Jurkat, Clone E6-1 (cell line): ENCODE measurements at regions not wholly inside any gene's neighbourhood (a gene's known extent, or its start where the extent isn't known, plus 50 kb on each side); places are given as distances from the start of the nearest gene placed in this dataset.

ENCODE experiments used
- DNase-seq: peaks from one replicate; pipeline ENCODE4 v3.0.0-alpha.2; 2011; ENCODE audit warnings: low read depth, low spot score
- H3K4me3 ChIP-seq: 2 replicates; pipeline ENCODE4 v1.5.1; 2011; ENCODE audit warnings: mild to moderate bottlenecking, low read length, control low read depth, moderate library complexity

GRCh38 chr1:198858033-198858432 is 219.2 kb downstream of the PTPRC start:
- DNase-seq: no peak
- no peak overlapping the region for H3K4me3 ChIP-seq

- DNase-seq: no peak
- H3K4me3 ChIP-seq: no peak overlapping the region
Measured at GRCh38 chr1:198860371-198860770, 221.5 kb downstream of the PTPRC start.

GRCh38 chr1:198861636-198862035 is 222.8 kb downstream of the PTPRC start:
- no peak for DNase-seq

GRCh38 chr1:198864695-198865094 is 225.9 kb downstream of the PTPRC start:
- no peak for DNase-seq
- no peak overlapping the region for H3K4me3 ChIP-seq

More at GRCh38 chr1:198861636-198862035, 222.8 kb downstream of the PTPRC start:
- H3K4me3 ChIP-seq: no peak overlapping the region

GRCh38 chr1:198865319-198865718 is 226.5 kb downstream of the PTPRC start:
- H3K4me3 ChIP-seq: no peak overlapping the region
- no peak for DNase-seq

- DNase-seq: no peak
Measured at GRCh38 chr1:198867182-198867581, 228.3 kb downstream of the PTPRC start.

GRCh38 chr1:198873696-198874230 is 234.9 kb downstream of the PTPRC start:
- H3K4me3 ChIP-seq: no peak overlapping the region
- no peak for DNase-seq

More at GRCh38 chr1:198867182-198867581, 228.3 kb downstream of the PTPRC start:
- no peak overlapping the region for H3K4me3 ChIP-seq

- no peak overlapping the region for H3K4me3 ChIP-seq
- no peak for DNase-seq
Measured at GRCh38 chr1:198876371-198876871, 237.6 kb downstream of the PTPRC start.

- H3K4me3 ChIP-seq: no peak overlapping the region
- no peak for DNase-seq
Measured at GRCh38 chr1:198878566-198878965, 239.7 kb downstream of the PTPRC start.

- no peak overlapping the region for H3K4me3 ChIP-seq
- DNase-seq: no peak
Measured at GRCh38 chr1:198879711-198880306, 241.0 kb downstream of the PTPRC start.

- H3K4me3 ChIP-seq: no peak overlapping the region
- DNase-seq: no peak
Measured at GRCh38 chr1:198880397-198880796, 241.6 kb downstream of the PTPRC start.

GRCh38 chr1:198880818-198881597 is 242.2 kb downstream of the PTPRC start:
- DNase-seq: no peak
- H3K4me3 ChIP-seq: no peak overlapping the region

- no peak overlapping the region for H3K4me3 ChIP-seq
Measured at GRCh38 chr1:198883184-198883583, 244.3 kb downstream of the PTPRC start.

GRCh38 chr1:198887866-198888265 is 249.0 kb downstream of the PTPRC start:
- no peak for DNase-seq
- H3K4me3 ChIP-seq: no peak overlapping the region

More at GRCh38 chr1:198883184-198883583, 244.3 kb downstream of the PTPRC start:
- no peak for DNase-seq

GRCh38 chr1:198888379-198888943 is 249.6 kb downstream of the PTPRC start:
- no peak for DNase-seq
- no peak overlapping the region for H3K4me3 ChIP-seq

- no peak for DNase-seq
- H3K4me3 ChIP-seq: no peak overlapping the region
Measured at GRCh38 chr1:198889101-198889500, 250.3 kb downstream of the PTPRC start.

- no peak overlapping the region for H3K4me3 ChIP-seq
- DNase-seq: no peak
Measured at GRCh38 chr1:198889749-198890148, 250.9 kb downstream of the PTPRC start.

- no peak for DNase-seq
- H3K4me3 ChIP-seq: no peak overlapping the region
Measured at GRCh38 chr1:198890214-198890930, 251.5 kb downstream of the PTPRC start.

GRCh38 chr1:198892065-198892464 is 253.2 kb downstream of the PTPRC start:
- H3K4me3 ChIP-seq: no peak overlapping the region
- DNase-seq: no peak
